D721Med (cell line): ENCODE measurements at regions not wholly inside any gene's neighbourhood (a gene's known extent, or its start where the extent isn't known, plus 50 kb on each side); places are given as distances from the start of the nearest gene placed in this dataset.
"Not testable (repeated sequence)": the region's sequence is repeated elsewhere in the genome, so short reads cannot be mapped to it uniquely, and the experiment has no call there.

ENCODE experiments used
- DNase-seq: peaks from one replicate; pipeline ENCODE4 v3.0.0; 2011; ENCODE audit warnings: low spot score; ENCODE audit not compliant: insufficient read length
- FAIRE-seq: peaks from 2 replicates; lab custom pipeline; 2011; peaks lifted over from hg19 to GRCh38; lab: Jason Lieb, UNC
- TF ChIP-seq, protein P1 (sequence below): IDR thresholded peaks from 2 replicates; pipeline ENCODE4 v1.5.1; 2012; ENCODE audit warnings: mild to moderate bottlenecking, control low read depth; ENCODE audit not compliant: insufficient read depth; ENCODE audit errors: missing control alignments

DNA sequence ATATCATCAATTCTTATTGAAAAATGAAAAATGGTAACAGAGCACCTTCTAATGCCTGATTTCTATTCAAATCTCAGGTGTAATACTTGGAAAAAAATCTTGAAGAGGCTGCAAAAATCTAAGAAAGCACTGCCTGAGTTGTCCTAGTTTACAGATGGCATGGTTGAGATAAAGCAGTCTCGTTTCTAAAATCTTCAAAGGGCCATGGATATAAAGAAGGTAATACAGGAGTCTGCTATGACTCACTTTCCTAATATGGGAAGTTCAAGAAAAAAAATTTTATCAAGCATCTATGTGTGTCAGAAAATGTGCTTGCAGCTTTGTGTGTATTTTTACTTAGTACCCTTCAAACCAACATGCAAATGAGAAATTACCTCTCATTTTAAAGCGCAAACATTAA is 163.3 kb downstream of the DMAC1 start:
- TF ChIP-seq, protein P1, sequence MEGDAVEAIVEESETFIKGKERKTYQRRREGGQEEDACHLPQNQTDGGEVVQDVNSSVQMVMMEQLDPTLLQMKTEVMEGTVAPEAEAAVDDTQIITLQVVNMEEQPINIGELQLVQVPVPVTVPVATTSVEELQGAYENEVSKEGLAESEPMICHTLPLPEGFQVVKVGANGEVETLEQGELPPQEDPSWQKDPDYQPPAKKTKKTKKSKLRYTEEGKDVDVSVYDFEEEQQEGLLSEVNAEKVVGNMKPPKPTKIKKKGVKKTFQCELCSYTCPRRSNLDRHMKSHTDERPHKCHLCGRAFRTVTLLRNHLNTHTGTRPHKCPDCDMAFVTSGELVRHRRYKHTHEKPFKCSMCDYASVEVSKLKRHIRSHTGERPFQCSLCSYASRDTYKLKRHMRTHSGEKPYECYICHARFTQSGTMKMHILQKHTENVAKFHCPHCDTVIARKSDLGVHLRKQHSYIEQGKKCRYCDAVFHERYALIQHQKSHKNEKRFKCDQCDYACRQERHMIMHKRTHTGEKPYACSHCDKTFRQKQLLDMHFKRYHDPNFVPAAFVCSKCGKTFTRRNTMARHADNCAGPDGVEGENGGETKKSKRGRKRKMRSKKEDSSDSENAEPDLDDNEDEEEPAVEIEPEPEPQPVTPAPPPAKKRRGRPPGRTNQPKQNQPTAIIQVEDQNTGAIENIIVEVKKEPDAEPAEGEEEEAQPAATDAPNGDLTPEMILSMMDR: no peak
- FAIRE-seq (no peak), DNase-seq (no peak)

DNA sequence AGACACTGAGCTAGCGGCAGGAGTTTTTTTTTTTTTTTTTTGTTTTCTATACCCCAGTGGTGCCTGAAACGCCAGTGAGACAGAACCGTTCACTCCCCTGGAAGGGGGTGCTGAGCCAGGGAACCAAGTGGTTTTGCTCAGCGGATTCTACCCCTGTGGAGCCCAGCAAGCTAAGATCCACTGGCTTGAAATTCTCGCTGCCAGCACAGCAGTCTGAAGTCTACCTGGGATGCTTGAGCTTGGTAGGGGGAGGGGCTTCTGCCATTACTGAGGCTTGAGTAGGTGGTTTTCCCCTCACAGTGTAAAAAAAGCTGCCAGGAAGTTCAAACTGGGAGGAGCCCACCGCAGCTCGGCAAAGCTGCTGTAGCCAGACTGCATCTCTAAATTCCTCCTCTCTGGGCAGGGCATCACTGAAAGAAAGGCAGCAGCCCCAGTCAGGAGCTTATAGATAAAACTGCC is 173.0 kb downstream of the DMAC1 start:
- not testable (repeated sequence) for FAIRE-seq

DNA sequence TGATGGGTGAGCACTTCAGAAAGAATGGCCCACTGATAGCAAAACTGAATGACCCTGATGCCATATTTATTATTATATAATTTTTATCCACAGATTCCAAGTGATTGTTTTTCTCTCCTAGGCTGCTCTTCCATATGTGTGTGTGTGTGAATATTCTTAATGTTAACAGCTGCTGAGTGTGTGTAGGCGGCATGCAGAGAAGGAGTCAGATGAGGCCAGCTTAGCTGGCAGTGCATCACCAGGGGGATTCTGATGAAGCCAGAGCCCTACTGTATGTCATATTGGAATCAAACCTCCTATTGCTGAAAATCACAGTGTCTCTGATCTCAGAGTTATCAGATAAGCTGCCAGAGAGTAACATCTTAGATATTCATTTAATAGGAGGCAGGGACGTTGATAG is 177.1 kb downstream of the DMAC1 start:
- FAIRE-seq (no peak), DNase-seq (no peak)
- TF ChIP-seq, protein P1: no peak

More for the DNA sequence above, 173.0 kb downstream of the DMAC1 start:
- DNase-seq: not testable (repeated sequence)

DNA sequence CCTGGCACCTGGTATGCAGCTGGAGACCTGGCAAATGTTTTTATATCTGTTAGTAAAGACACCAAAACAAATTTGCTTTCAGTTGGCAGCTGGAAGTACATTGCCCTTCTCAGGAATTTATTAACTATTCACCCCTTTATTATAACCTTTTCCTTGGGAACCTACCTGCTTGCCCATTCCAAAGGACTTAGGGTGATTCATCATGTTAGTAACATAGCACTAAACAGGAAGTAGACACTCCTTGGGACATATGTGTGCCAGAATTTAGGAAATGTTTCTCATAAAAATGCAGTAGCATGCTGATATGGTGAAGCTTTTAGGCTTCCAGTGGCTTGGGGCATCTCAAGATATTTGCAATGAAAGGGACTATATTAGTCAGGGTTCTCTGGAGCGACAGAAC is 184.2 kb downstream of the DMAC1 start:
- FAIRE-seq (no peak), DNase-seq (no peak)
- TF ChIP-seq, protein P1: no peak

DNA sequence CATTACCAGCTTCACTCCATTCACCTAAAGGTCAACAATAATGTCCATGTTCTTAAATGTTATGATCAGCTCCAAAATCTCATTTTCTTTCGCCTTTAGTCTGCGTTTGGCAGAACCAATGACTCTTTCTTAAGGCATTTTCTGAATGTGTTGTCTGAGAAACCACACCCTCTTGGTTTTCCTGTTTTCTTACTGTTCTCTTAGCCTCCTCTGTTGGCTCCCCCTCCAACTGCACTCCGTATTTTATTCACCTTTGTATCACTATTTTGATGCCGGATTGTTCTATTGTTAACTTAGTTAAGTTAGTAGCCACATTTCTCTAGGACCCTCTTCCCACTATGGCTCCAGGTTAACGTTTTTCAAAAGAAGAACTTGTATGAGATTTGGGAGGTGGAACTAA is 185.6 kb downstream of the DMAC1 start:
- TF ChIP-seq, protein P1: no peak
- DNase-seq (no peak), FAIRE-seq (no peak)

DNA sequence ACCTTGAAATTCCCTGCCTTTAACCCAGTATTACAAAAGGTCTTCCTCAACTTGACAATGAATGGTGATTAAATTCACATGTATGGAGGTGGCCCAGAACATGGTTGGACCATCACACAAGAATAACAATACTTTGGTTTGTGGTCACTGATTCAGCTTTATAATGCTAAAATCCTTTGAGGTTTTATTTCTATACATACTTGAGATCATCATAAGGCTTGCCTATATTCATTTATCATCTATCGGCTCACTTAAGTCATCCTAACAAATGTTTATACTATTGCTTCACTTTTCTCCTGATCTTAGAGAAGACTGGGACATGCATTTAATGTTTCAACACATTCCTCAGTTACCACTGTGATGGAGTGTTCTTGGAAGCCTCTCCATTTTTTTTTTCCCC is 191.3 kb downstream of the DMAC1 start:
- FAIRE-seq: no peak
- TF ChIP-seq, protein P1: no peak

DNA sequence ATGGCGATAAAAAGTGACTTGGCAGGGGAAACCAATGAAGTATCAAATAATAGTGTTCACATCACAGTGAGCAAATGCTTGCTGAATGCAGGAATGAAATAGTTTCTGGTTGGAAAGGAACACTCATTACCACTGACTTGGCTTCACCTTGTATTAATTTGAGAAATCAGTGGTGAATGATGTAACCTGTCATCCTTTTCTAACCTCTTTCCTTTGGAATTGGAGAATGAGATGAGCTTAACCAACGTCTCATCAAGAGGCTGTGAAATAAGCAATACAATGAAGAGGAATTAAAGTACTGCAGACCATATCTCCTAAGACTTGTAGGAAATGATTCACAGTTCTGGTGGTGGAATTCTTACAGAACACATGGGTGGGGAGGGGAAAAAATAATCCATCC is 192.2 kb downstream of the DMAC1 start:
- FAIRE-seq (no peak), DNase-seq (no peak)
- TF ChIP-seq, protein P1: no peak

More for the DNA sequence above, 191.3 kb downstream of the DMAC1 start:
- DNase-seq: no peak

DNA sequence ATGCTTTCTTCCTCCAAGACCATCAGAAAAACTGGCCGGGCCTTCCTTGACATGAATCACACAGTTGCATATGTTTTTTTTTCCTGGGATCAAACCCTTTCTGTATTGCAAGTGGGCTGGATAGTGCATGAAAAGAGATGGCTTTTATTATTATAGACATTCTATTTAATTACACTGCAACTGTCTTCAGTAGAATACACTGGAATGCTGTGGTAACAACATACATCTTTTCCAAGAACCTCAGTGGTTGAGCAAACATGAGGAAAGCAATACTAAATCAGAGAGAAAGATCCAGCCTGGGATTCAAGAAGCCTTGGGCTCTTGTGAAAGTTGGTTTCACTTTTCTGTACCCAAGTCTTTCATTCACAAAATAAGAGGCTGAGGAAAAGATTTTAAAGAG is 193.0 kb downstream of the DMAC1 start:
- TF ChIP-seq, protein P1: no peak
- no peak for FAIRE-seq

More for the DNA sequence above, 193.0 kb downstream of the DMAC1 start:
- DNase-seq: no peak
